NOMO-1 (cell line): ENCODE measurements at regions not wholly inside any gene's neighbourhood (a gene's known extent, or its start where the extent isn't known, plus 50 kb on each side); places are given as distances from the start of the nearest gene placed in this dataset.
"Not testable (repeated sequence)": the region's sequence is repeated elsewhere in the genome, so short reads cannot be mapped to it uniquely, and the experiment has no call there.

ENCODE experiments used
- DNase-seq, 2 experiments: peaks; one replicate each; lab custom pipeline; 2025; ENCODE audit not compliant: unreplicated experiment in 2 of 2; lab: John Stamatoyannopoulos, UW

- not testable (repeated sequence) for DNase-seq
Measured at GRCh38 chr1:166685891-166686290, 153.4 kb upstream of the POGK start.

DNA sequence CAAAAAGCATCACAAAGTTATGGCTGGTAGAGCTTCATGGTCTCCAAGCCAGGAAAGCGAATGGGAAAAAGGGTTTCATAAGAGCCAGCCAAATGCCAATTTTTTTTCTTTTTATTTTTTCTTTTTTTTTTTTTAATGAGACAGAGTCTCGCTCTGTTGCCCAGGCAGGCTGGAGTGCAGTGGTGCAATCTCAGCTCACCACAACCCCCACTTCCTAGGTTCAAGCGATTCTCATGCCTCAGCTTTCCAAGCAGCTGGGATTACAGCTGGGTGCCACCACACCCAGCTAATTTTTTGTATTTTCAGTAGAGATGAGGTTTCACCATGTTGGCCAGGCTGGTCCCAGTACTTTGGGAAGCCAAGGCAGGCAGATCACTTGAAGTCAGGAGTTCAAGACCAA is 148.7 kb upstream of the POGK start:
- not testable (repeated sequence) for DNase-seq

DNA sequence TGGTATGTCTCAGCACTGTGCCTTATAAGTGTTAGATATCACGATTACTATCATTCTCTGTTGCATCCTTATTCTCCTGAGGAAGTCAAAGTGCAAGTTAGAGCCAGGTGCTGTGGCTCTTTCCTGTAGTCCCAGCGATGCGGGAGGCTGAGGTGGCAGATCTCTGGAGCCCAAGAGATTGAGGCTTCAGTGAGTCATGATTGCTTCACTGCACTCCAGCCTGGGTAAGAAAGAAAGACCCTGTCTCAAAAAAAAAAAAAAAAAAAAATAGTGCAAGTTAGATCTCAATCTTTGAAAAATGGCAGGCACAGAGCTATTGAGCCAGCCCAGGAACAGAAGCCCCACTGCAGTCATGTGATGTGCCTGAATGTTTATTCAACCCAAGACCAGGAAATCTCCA is 147.8 kb upstream of the POGK start:
- DNase-seq = no peak

- no peak for DNase-seq
Measured at GRCh38 chr1:166692346-166692745, 146.9 kb upstream of the POGK start.

DNA sequence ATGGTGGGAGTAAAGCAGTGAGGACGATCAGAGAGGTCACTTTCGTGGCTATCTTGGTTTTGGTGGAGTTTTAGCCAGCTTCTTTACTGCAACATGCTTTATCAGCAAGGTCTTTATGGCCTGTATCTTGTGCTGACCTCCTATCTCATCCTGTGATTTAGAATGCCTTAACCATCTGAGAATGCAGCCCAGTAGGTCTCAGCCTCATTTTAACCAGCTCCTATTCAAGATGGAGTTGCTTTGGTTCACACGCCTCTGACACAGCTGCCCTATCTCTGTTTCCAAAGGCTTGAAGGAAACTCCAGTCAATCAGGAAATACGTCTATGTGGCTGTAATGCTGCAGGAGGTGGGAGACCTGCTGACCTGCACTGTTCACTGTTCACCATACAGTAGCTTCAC is 146.1 kb upstream of the POGK start:
- DNase-seq = no peak

DNA sequence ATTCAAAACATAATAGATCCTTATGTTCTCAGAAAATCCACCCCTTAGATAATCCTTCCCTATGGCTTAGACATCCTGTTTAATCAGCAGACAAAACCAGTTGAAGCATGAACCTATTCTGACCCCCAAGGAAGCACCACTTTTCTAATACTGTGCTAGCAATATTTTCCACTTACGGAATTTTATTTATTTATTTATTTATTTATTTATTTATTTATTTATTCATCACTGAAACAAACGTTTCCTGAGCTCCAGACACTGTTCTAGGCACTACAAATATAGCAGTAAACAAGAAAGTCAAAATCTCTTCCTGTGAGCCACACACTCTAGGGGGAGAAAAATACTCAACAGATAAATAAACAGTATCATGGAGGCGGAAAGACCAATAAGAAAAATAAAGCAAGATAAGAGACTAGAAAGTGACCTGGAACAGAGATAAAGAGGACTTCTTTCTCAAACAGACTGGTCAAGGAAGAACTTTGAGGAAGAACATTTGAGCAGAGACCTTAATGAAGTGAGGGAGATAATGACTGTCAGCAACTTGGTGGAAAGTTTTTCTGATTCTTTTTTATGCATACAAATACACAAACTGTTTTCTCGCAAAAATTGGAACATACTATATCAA is 145.5 kb upstream of the POGK start:
- no peak for DNase-seq

DNA sequence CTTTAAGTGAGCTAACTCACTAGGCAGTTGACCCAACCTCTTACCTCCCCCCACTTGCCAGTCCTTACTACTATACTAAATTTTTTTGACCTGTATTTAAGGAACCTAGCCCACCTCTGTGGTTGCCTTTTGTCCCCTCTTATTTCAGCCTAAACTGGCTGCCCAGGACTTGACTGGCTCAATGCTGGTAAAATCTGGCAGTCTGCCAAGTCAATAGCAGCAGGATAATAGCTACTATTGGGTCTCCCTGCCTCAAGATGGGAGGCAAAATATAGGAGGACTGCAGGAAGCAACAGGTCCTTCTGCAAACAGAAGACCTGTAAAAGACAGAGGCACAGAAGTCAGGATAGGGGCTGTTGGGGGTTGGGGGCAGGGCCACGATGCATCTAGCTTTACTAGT is 144.2 kb upstream of the POGK start:
- no peak for DNase-seq

DNA sequence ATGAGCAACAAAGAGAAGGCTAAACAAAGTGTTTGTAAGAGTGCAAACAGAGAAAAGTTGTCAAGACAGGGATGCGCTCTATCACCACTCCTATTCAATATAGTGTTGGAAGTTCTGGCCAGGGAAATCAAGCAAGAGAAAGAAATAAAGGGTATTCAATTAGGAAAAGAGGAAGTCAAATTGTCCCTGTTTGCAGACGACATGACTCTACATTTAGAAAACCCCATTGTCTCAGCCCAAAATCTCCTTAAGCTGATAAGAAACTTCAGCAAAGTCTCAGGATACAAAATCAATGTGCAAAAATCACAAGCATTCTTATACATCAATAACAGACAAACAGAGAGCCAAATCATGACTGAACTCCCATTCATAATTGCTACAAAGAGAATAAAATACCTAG is 143.4 kb upstream of the POGK start:
- not testable (repeated sequence) for DNase-seq

DNA sequence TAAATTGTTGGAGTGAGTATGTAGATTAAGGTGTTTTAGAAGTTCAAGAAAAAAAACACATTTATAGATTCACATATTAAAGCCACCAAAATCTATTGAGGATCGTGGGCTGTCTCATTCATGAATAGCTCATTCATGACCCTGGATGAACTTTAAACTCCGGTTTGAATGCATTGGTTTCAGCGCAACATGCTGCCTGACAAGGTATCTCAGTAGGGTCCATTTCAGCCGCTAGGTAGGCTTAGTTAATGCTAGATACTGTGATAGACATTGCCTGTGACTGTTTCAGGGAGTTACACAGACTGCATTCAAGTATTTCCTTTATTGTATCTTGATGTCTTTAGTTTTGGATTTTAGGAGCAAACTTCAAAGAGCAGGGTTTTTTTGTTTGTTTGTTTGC is 140.5 kb upstream of the POGK start:
- DNase-seq = no peak

DNA sequence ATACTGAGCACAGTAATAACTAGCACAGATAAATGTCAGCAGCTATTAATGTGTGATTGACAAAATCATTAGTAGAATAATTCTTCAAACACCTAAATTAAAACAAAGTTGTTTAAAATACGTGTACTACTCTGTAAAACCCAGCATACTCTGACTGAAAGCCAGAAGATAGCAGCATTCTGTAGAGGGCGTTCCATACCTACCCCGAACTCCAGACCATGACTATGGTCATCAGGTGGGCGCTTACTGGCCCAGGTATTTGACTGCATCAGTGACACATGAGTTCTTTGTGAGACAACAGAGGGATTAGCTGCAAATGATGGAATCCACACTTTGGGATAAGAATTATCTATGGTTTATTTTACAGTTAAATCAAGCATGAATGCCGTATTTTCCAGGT is 139.7 kb upstream of the POGK start:
- no peak for DNase-seq

DNA sequence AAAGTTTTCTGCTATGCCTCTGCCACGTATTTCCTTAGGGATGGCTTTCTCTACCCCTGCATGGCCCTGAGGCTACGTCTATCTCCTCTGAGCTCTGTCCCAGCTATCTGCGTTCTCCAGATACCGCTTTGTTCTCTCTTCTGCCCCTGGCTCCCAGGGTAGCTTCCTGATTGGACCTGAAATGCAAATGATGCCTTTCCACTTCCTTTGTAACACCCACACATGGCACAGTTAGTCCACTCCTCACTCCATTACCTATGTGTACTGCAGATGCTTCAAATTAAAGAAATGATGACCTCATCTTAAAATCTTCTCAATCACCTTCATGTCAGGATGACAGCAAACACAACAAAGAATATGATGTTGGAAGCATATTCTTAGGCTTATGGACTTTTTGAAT is 138.6 kb upstream of the POGK start:
- DNase-seq = no peak

DNA sequence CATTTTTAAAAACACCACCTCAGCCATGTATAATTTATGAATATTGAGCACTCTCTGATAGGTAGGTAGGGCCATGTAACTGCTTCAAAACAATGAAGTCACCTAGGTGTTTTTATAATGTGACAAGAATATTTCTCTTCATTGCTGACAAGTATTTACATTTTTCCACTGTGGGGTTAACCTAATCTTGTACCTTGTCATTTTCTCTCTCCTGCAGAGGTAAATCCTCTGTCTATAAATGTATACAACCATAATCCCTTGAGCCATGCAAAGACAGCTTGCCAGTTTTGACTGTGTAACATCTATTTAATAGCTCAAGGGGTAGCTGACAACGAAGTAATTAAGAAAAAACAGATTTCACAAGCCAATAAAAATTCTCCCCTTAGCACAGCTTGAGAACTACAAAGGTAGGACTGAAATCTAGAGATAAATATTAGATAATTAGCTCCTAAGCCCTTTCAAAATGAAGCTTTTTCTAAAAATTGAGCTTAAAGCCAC is 137.6 kb upstream of the POGK start:
- no peak for DNase-seq

GRCh38 chr1:166703141-166703540 is 136.1 kb upstream of the POGK start:
- no peak for DNase-seq

DNA sequence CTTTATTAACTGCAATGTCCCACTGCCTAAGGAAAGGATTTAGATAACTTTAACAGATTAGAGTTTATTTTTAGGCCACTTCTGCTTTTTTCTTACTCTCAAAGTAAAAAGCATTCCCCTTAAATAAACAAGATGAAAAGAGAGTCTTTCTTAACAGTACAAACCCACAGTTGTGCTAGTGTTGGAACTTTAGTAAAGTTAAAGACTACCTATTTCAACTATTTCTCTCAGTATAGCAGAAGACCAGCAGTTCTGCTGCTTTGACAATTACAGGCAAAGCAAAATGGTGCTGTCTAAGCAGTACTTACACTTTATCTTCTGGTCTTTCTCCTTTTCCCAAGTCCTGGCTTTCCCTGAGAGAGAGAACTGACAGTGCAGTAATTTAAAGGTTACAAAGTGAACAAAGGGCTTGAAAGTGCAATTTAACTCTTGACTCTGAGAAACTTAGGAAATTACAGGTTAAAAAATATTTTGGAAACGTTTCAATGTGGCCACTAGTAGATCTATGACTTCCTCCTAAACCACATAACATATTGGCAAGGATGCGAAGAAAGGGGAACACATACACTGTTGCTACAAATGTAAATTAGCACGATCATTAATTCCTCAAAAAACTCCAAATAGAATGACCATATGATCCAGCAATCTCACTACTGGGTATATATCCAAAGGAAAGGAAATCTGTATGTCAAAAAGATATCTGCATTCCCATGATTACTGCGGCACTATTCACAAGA is 135.4 kb upstream of the POGK start:
- peak in 1 of 2 experiments; percentile 16 for DNase-seq

- no peak for DNase-seq
Measured at GRCh38 chr1:166705376-166706289, 133.6 kb upstream of the POGK start.

- no peak for DNase-seq
Measured at GRCh38 chr1:166716620-166717019, 122.7 kb upstream of the POGK start.

DNA sequence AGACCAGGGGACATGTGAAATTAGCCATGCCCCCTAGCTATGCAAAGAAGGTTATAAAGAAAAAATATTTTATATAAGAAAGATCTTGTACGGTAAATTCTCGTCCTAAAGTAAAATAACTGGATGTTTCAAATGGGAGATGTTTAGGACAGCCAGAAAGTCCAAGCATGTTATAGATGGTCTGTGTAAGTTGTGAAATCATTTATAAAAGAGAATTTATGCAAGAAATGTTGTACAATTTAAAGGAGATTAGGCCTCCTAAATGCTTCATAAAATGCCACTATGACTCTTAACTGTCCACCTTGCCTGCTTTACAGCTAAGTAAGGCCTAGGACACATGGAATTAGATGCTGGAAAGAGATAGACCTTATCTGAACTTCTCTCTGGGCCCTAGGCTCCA is 118.1 kb upstream of the POGK start:
- no peak for DNase-seq

- DNase-seq = no peak
Measured at GRCh38 chr1:166730299-166730888, 108.9 kb upstream of the POGK start.

DNA sequence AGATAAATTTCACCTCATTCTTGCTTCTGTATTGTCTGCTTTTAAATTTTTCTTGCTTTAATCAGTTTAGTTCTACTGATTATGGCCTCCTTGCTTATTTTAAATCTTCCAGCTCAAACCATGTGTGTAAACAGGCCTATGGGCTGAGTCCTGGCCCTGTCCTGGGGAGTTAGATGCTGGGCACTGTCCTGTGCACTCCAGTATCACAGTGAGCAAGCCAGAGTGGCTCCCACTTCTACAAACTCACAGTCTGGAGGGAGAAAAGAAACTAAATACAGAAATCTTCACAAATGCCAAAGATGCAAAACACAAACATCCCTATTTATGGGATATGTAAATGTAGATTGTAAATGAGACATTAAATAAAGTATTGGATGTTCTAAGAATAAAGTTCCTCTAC is 101.1 kb upstream of the POGK start:
- no peak for DNase-seq

GRCh38 chr1:166738873-166739272 is 100.4 kb upstream of the POGK start:
- no peak for DNase-seq

- DNase-seq = no peak
Measured at GRCh38 chr1:166740668-166741276, 98.5 kb upstream of the POGK start.
